HEK293 (cell line): ENCODE measurements at regions not wholly inside any gene's neighbourhood (a gene's known extent, or its start where the extent isn't known, plus 50 kb on each side); places are given as distances from the start of the nearest gene placed in this dataset.

Experiments used
- CTCF ChIA-PET: fragments of 350-600 bp; formaldehyde crosslinking; extraction: SDS; loops from one replicate; lab custom pipeline; 2021; ENCODE audit warnings: antibody characterized with exemption; lab: Yijun Ruan, JAX
- POLR2A ChIA-PET: fragments of 300-600 bp; formaldehyde crosslinking; extraction: SDS; loops from one replicate; lab custom pipeline; 2020; ENCODE audit warnings: antibody characterized with exemption, inconsistent platforms; lab: Yijun Ruan, JAX
- H3K27ac ChIP-seq: fragments of 200-500 bp; sonication (Bioruptor generic); 2 replicates; pipeline ENCODE4 v1.5.1; 2014; ENCODE audit warnings: low read depth, low read length, control low read depth, inconsistent platforms; ENCODE audit errors: extremely low read depth
- H3K36me3 ChIP-seq, 2 experiments: fragments of 200-500 bp in 1 of 2; sonication (Bioruptor generic) in 1 of 2; 1 replicate in 1 of 2; 2 replicates in 1 of 2; pipeline ENCODE4 v1.5.1; 2014 to 2017; ENCODE audit warnings: inconsistent platforms in 2 of 2, low read length in 2 of 2; ENCODE audit not compliant: control insufficient read depth in 2 of 2, insufficient read depth in 1 of 2
- H3K4me1 ChIP-seq: fragments of 200-500 bp; sonication (Bioruptor generic); 2 replicates; pipeline ENCODE4 v1.5.1; 2014; ENCODE audit warnings: mild to moderate bottlenecking, low read length, inconsistent platforms; ENCODE audit not compliant: control insufficient read depth, insufficient read depth
- H3K4me3 ChIP-seq: 2 replicates; pipeline ENCODE4 v1.5.1; 2011; ENCODE audit warnings: low read depth, mild to moderate bottlenecking, control low read depth, low read length, moderate library complexity
- H3K9me3 ChIP-seq: fragments of 200-500 bp; sonication (Bioruptor generic); 2 replicates; pipeline ENCODE4 v1.5.1; 2014; ENCODE audit warnings: low read depth, low read length, inconsistent platforms; ENCODE audit not compliant: control insufficient read depth, insufficient read depth
- ATF2 ChIP-seq: fragments of 450-650 bp; formaldehyde crosslinking; IDR thresholded peaks from 2 replicates; pipeline ENCODE4 v1.5.1; 2016; ENCODE audit warnings: missing biosample characterization, missing genetic modification characterization, low read depth
- BCL11A ChIP-seq: fragments of 450-650 bp; formaldehyde crosslinking; IDR thresholded peaks from 2 replicates; pipeline ENCODE4 v1.5.1; 2016; ENCODE audit warnings: low read depth, missing biosample characterization, missing genetic modification characterization
- BCL6B ChIP-seq: fragments of 450-650 bp; formaldehyde crosslinking; IDR thresholded peaks from 2 replicates; pipeline ENCODE4 v1.5.1; 2017; ENCODE audit warnings: missing biosample characterization, missing genetic modification characterization
- CTCF ChIP-seq: fragments of 450-650 bp; formaldehyde crosslinking; IDR thresholded peaks from 2 replicates; pipeline ENCODE4 v1.5.1; 2016; ENCODE audit warnings: missing biosample characterization, missing genetic modification characterization
- PATZ1 ChIP-seq: fragments of 450-650 bp; formaldehyde crosslinking; IDR thresholded peaks from 2 replicates; pipeline ENCODE4 v1.5.1; 2016; ENCODE audit warnings: missing biosample characterization, missing genetic modification characterization
- SP7 ChIP-seq: fragments of 450-650 bp; formaldehyde crosslinking; IDR thresholded peaks from 2 replicates; pipeline ENCODE4 v1.5.1; 2016; ENCODE audit warnings: missing biosample characterization, missing genetic modification characterization
- ZBTB6 ChIP-seq: fragments of 450-650 bp; formaldehyde crosslinking; IDR thresholded peaks from 2 replicates; pipeline ENCODE4 v1.5.1; 2017; ENCODE audit warnings: missing biosample characterization, missing genetic modification characterization
- ZEB2 ChIP-seq: fragments of 450-650 bp; formaldehyde crosslinking; IDR thresholded peaks from 2 replicates; pipeline ENCODE4 v1.5.1; 2016; ENCODE audit warnings: missing biosample characterization, missing genetic modification characterization
- ZNF114 ChIP-seq: fragments of 450-650 bp; formaldehyde crosslinking; IDR thresholded peaks from 2 replicates; pipeline ENCODE4 v1.5.0; 2017; ENCODE audit warnings: missing biosample characterization, missing genetic modification characterization
- ZNF169 ChIP-seq: fragments of 450-650 bp; formaldehyde crosslinking; IDR thresholded peaks from 2 replicates; pipeline ENCODE4 v1.5.1; 2016; ENCODE audit warnings: missing biosample characterization, missing genetic modification characterization
- ZNF214 ChIP-seq: fragments of 450-650 bp; formaldehyde crosslinking; IDR thresholded peaks from 2 replicates; pipeline ENCODE4 v1.5.1; 2017; ENCODE audit warnings: missing biosample characterization, mild to moderate bottlenecking, missing genetic modification characterization, borderline replicate concordance
- ZNF23 ChIP-seq: fragments of 450-650 bp; formaldehyde crosslinking; IDR thresholded peaks from 2 replicates; pipeline ENCODE4 v1.5.1; 2016; ENCODE audit warnings: missing biosample characterization, missing genetic modification characterization, borderline replicate concordance
- ZNF391 ChIP-seq: fragments of 450-650 bp; formaldehyde crosslinking; IDR thresholded peaks from 2 replicates; pipeline ENCODE4 v1.5.1; 2016; ENCODE audit warnings: low read depth, missing biosample characterization, missing genetic modification characterization, borderline replicate concordance
- ZNF510 ChIP-seq: fragments of 450-650 bp; formaldehyde crosslinking; IDR thresholded peaks from 2 replicates; pipeline ENCODE4 v1.5.1; 2018; ENCODE audit warnings: mild to moderate bottlenecking, missing genetic modification characterization, missing biosample characterization; ENCODE audit not compliant: insufficient replicate concordance
- ZNF513 ChIP-seq: fragments of 450-650 bp; IDR thresholded peaks from 2 replicates; pipeline ENCODE4 v1.5.1; 2018; ENCODE audit warnings: missing biosample characterization, missing genetic modification characterization
- ZNF670 ChIP-seq: fragments of 450-650 bp; formaldehyde crosslinking; IDR thresholded peaks from 2 replicates; pipeline ENCODE4 v1.5.1; 2016; ENCODE audit warnings: missing biosample characterization, missing genetic modification characterization, low read depth

- no peak for TF ChIP-seq PATZ1 (tag by site-specific recombination)
Measured at GRCh38 chr17:15006421-15007128, 258.6 kb downstream of the PMP22 start (continued).

GRCh38 chr17:15000661-15001060, 264.5 kb downstream of the PMP22 start:
- no peak for TF ChIP-seq ZNF214 (tag by site-specific recombination)
- H3K4me3 ChIP-seq = no peak overlapping the region
- H3K4me1 ChIP-seq = no peaks in the 10 kb centered on the region
- ChIA-PET POLR2A (no interaction called here), CTCF (no interaction called here)
- no peaks in the 10 kb centered on the region for H3K9me3 ChIP-seq
- no peak overlapping the region for H3K27ac ChIP-seq
- H3K36me3 ChIP-seq = no peaks in the 10 kb centered on the region

- CTCF ChIA-PET = no interaction called here
- no peak overlapping the region for H3K27ac ChIP-seq
- H3K4me3 ChIP-seq = no peak overlapping the region
- no peaks in the 10 kb centered on the region for H3K4me1 ChIP-seq
- POLR2A ChIA-PET = no interaction called here
- H3K36me3 ChIP-seq = no peaks in the 10 kb centered on the region
- H3K9me3 ChIP-seq = no peaks in the 10 kb centered on the region
- TF ChIP-seq CTCF (tag by site-specific recombination) = no peak
- no peak for TF ChIP-seq ZNF23
- no peak for TF ChIP-seq SP7 (tag by site-specific recombination)
- no peak for TF ChIP-seq ATF2 (tag by site-specific recombination)
- TF ChIP-seq ZNF391 = no peak
- TF ChIP-seq ZNF114 (tag by site-specific recombination) = no peak
- TF ChIP-seq ZBTB6 (tag by site-specific recombination) = no peak
- no peak for TF ChIP-seq ZEB2 (tag by site-specific recombination)
- no peak for TF ChIP-seq ZNF169
- TF ChIP-seq BCL11A = no peak
Measured at GRCh38 chr17:14997290-14997689, 267.8 kb downstream of the PMP22 start.

GRCh38 chr17:14986127-14986526, 279.0 kb downstream of the PMP22 start:
- POLR2A ChIA-PET = no interaction called here
- no peak overlapping the region for H3K4me3 ChIP-seq
- no peaks in the 10 kb centered on the region for H3K36me3 ChIP-seq
- no peaks in the 10 kb centered on the region for H3K4me1 ChIP-seq
- no peaks in the 10 kb centered on the region for H3K9me3 ChIP-seq
- CTCF ChIA-PET = interaction anchor here (0.6 to 0.7 kb wide), 2 partner anchors 77 to 169 kb away, joined by 3 read pairs; no protein-coding TSS in a partner anchor
- TF ChIP-seq ZNF513 (tag by site-specific recombination) (0 out of 2 replicates have a peak, but pooled peaks have one; percentile 37), ZNF670 (tag by site-specific recombination) (no peak), ZNF510 (tag by site-specific recombination) (no peak), BCL6B (tag by site-specific recombination) (peak; percentile 45; the same call in 1 of the 2 replicates)
- no peak overlapping the region for H3K27ac ChIP-seq
